ENCODE measurements at regions not wholly inside any gene's neighbourhood (a gene's known extent, or its start where the extent isn't known, plus 50 kb on each side); places are given as distances from the start of the nearest gene placed in this dataset.

DNA sequence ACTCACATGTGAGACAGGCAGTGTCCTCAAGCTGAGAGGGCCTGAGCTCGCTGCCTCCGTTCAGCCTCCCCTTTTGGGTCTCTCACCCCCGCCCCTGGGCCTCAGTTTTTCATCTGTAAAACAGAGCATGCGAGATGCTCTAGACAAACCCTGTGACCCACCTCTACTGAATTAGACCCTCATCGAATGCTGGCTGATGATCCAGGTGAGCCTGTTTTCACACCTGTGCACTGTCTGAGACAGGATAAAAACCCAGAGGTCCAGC, 102.1 kb downstream of the PDGFA start (continued):
- TF ChIP-seq TCF7L2 (IDR thresholded peaks at IDR 0.05; ENCODE audit: borderline replicate concordance, extremely low read depth, insufficient read depth, insufficient read length) (no peak), EZH2phosphoT487 (IDR thresholded peaks at IDR 0.05; ENCODE audit: borderline replicate concordance) (no peak), SP1 (IDR thresholded peaks at IDR 0.05; ENCODE audit: low read depth) (no peak)

DNA sequence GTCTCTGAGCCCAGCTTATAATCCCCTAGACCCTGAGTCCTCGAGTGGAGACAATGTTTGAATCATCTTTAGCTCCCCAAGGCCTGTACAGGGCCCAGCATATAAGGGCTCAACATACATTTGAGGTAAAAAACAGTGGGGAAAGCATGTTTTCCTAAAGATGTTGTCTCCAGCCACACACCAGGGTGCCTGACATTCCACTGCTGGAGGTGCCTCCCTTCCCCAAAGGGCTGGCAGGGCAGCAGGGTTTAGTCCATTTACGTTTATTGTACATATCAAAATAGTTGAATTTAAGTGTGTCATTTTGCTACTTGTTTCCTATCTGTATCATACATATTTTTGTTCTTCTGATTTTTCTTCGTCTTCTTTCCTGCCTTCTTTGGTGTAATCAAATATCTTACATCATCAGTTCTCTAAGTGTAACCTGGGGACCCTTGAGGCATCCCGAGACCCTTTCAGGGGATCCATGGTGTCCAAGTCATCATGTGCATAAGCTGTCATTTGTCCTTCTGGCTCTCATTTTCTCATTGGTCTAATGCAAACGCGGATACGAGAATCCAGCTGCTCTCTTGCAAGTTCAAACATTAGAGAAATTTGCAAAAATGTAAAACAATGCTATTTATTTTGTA, 101.6 kb downstream of the PDGFA start:
- peaks cover 0 to 8% of the 10 kb centered on the region in 2 experiments; a peak in 2 of 4 replicates for H3K9me3 ChIP-seq (ENCODE audit: control insufficient read depth in 1 of 2, insufficient read depth in 1 of 2, low read depth in 1 of 2, low read length in 2 of 2)
- H3K36me3 ChIP-seq (ENCODE audit: control insufficient read depth in 1 of 2, insufficient read depth in 2 of 2, low read length in 2 of 2), result no peaks in the 10 kb centered on the region
- POLR2A ChIA-PET, result no interaction called here
- no peaks in the 10 kb centered on the region for H3K79me2 ChIP-seq (ENCODE audit: insufficient read depth, low read length)
- no peak for DNase-seq (ENCODE audit: low read depth, low spot score)
- TF ChIP-seq FOSL1 (IDR thresholded peaks at IDR 0.05; ENCODE audit: low read depth), result no peak
- no peak for TF ChIP-seq EZH2phosphoT487 (IDR thresholded peaks at IDR 0.05; ENCODE audit: borderline replicate concordance)
- TF ChIP-seq YY1 (IDR thresholded peaks at IDR 0.05; ENCODE audit: extremely low read depth, insufficient replicate concordance, low read depth, low read length), result no peak
- TF ChIP-seq, protein P1, sequence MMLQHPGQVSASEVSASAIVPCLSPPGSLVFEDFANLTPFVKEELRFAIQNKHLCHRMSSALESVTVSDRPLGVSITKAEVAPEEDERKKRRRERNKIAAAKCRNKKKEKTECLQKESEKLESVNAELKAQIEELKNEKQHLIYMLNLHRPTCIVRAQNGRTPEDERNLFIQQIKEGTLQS (IDR thresholded peaks at IDR 0.05), result no peak
- no peak for TF ChIP-seq CEBPB (IDR thresholded peaks at IDR 0.05; ENCODE audit: low read depth)
- TF ChIP-seq JUND (IDR thresholded peaks at IDR 0.05), result no peak
- no peak for TF ChIP-seq ZNF274 (IDR thresholded peaks at IDR 0.05; ENCODE audit: low read depth, low read length)
- TF ChIP-seq RAD21 (IDR thresholded peaks at IDR 0.05; ENCODE audit: low read depth), result no peak
- no peak for TF ChIP-seq SIN3A (IDR thresholded peaks at IDR 0.05; ENCODE audit: low read depth)
- TF ChIP-seq EZH2 (IDR thresholded peaks at IDR 0.05), result no peak
- no peak for TF ChIP-seq POLR2AphosphoS5 (IDR thresholded peaks at IDR 0.05; ENCODE audit: low read depth, low read length)
- no peak for TF ChIP-seq POLR2A (IDR thresholded peaks at IDR 0.05; ENCODE audit: borderline replicate concordance, extremely low read depth, insufficient read depth, insufficient read length)
- TF ChIP-seq TCF7L2 (IDR thresholded peaks at IDR 0.05; ENCODE audit: borderline replicate concordance, extremely low read depth, insufficient read depth, insufficient read length), result no peak
- TF ChIP-seq ZFX (IDR thresholded peaks at IDR 0.05), result no peak
- no peak for TF ChIP-seq SP1 (IDR thresholded peaks at IDR 0.05; ENCODE audit: low read depth)
- TF ChIP-seq CBX3 (IDR thresholded peaks at IDR 0.05; ENCODE audit: low read depth), result no peak
- TF ChIP-seq ELF1 (IDR thresholded peaks at IDR 0.05; ENCODE audit: borderline replicate concordance, low read depth), result no peak
- TF ChIP-seq EGR1 (IDR thresholded peaks at IDR 0.05; ENCODE audit: low read depth), result no peak
- TF ChIP-seq, protein P2, sequence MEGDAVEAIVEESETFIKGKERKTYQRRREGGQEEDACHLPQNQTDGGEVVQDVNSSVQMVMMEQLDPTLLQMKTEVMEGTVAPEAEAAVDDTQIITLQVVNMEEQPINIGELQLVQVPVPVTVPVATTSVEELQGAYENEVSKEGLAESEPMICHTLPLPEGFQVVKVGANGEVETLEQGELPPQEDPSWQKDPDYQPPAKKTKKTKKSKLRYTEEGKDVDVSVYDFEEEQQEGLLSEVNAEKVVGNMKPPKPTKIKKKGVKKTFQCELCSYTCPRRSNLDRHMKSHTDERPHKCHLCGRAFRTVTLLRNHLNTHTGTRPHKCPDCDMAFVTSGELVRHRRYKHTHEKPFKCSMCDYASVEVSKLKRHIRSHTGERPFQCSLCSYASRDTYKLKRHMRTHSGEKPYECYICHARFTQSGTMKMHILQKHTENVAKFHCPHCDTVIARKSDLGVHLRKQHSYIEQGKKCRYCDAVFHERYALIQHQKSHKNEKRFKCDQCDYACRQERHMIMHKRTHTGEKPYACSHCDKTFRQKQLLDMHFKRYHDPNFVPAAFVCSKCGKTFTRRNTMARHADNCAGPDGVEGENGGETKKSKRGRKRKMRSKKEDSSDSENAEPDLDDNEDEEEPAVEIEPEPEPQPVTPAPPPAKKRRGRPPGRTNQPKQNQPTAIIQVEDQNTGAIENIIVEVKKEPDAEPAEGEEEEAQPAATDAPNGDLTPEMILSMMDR (IDR thresholded peaks at IDR 0.05 in 2 of 3, conservative IDR thresholded peaks at IDR 0.05 in 1 of 3; ENCODE audit: borderline replicate concordance in 1 of 3, insufficient read depth in 1 of 3, low read depth in 2 of 3, low read length in 2 of 3), result no peak
- no peaks in the 10 kb centered on the region for H3K27me3 ChIP-seq (ENCODE audit: insufficient read depth, low read length)
- BruUV-seq (replicated peaks), result no TSS peak
- ATAC-seq, result no peak
- RAD21 ChIA-PET (ENCODE audit: low non-redundant PET in 1 of 2, low total read pairs in 2 of 2, uncharacterized antibody in 2 of 2, unreplicated experiment in 2 of 2), result no interaction called here
- H3K9ac ChIP-seq (ENCODE audit: low read length), result no peak overlapping the region
- no peak overlapping the region for H2AFZ ChIP-seq (ENCODE audit: low read depth, low read length, poor library complexity, severe bottlenecking)
- CTCF ChIA-PET, result no interaction called here
- H3K4me1 ChIP-seq (ENCODE audit: control insufficient read depth in 1 of 2, insufficient read depth in 2 of 2, low read length in 2 of 2), result no peaks in the 10 kb centered on the region
- H3K4me2 ChIP-seq (ENCODE audit: low read length), result no peak overlapping the region
- H3K4me3 ChIP-seq (replicated peaks in 1 of 2; ENCODE audit: low read depth in 1 of 2, low read length in 2 of 2), result no peak overlapping the region
- H4K20me1 ChIP-seq (ENCODE audit: insufficient read depth), result no peaks in the 10 kb centered on the region
- H3K27ac ChIP-seq (ENCODE audit: low read depth, low read length), result no peak overlapping the region
- intact Hi-C loops (cut with micrococcal nuclease), result no loop called here
- no peaks in the 10 kb centered on the region for H3K9me2 ChIP-seq (ENCODE audit: insufficient read depth)
